Endothelial cell of umbilical vein (primary cell): ENCODE measurements at regions not wholly inside any gene's neighbourhood (a gene's known extent, or its start where the extent isn't known, plus 50 kb on each side); places are given as distances from the start of the nearest gene placed in this dataset.

Experiments
- BruUV-seq: library from RNA; stranded (reverse); fragments of 400-500 nt; replicated peaks from 2 replicates; lab custom pipeline; 2021; lab: Mats Ljungman, UMichigan
- CTCF ChIA-PET: fragments of 300-600, 350-600 bp; sonication (Branson Sonifier 250); formaldehyde crosslinking; loops from one replicate; lab custom pipeline; 2021; ENCODE audit warnings: antibody characterized with exemption, inconsistent platforms; lab: Charles Lee
- POLR2A ChIA-PET: fragments of 300-600, 350-600 bp; sonication (Branson Sonifier 250); formaldehyde crosslinking; loops from one replicate; lab custom pipeline; 2021; ENCODE audit warnings: antibody characterized with exemption, inconsistent platforms; lab: Charles Lee
- DNase-seq: peaks from one replicate; pipeline ENCODE4 v3.0.0-alpha.2; 2011; ENCODE audit warnings: low read depth, low spot score
- FAIRE-seq: peaks from 2 replicates; lab custom pipeline; 2011; peaks lifted over from hg19 to GRCh38; lab: Jason Lieb, UNC
- H2AFZ ChIP-seq: 2 replicates; pipeline ENCODE4 v1.6.0; 2012; ENCODE audit warnings: low read depth, low read length, control low read depth, inconsistent platforms
- H3K27ac ChIP-seq: 2 replicates; pipeline ENCODE4 v1.5.1; 2011; ENCODE audit warnings: low read depth, mild to moderate bottlenecking, control low read depth, low read length, moderate library complexity; ENCODE audit not compliant: insufficient read depth
- H3K27me3 ChIP-seq, 2 experiments: 2 replicates each; pipeline versions ENCODE4 v1.6.0 to v1.6.1; 2011; ENCODE audit warnings: low read length in 2 of 2, mixed read lengths in 1 of 2; ENCODE audit not compliant: control insufficient read depth in 2 of 2, insufficient read depth in 2 of 2
- H3K36me3 ChIP-seq, 2 experiments: 2 replicates in 1 of 2; 3 replicates in 1 of 2; pipeline ENCODE4 v1.5.1; 2011; ENCODE audit warnings: low read length in 2 of 2, mild to moderate bottlenecking in 1 of 2, moderate library complexity in 1 of 2; ENCODE audit not compliant: control insufficient read depth in 2 of 2, insufficient read depth in 2 of 2; ENCODE audit errors: extremely low read depth in 1 of 2
- H3K4me1 ChIP-seq: 3 replicates; pipeline ENCODE4 v1.5.1; 2011; ENCODE audit warnings: mild to moderate bottlenecking, low read length; ENCODE audit not compliant: control insufficient read depth, insufficient read depth; ENCODE audit errors: extremely low read depth
- H3K4me2 ChIP-seq: 2 replicates; pipeline ENCODE4 v1.6.1; 2011; ENCODE audit warnings: low read length, control low read depth, mixed read lengths; ENCODE audit not compliant: insufficient read depth
- H3K4me3 ChIP-seq, 3 experiments: fragments of 200-600 bp in 1 of 3; sonication (generic), shearing (Covaris generic) in 1 of 3; replicated peaks in 1 of 3; 2 replicates each; pipeline ENCODE4 v1.5.1; 2011 to 2016; ENCODE audit warnings: control low read depth in 3 of 3, low read length in 3 of 3, mild to moderate bottlenecking in 2 of 3, inconsistent platforms in 1 of 3, low read depth in 1 of 3, moderate library complexity in 1 of 3; ENCODE audit not compliant: insufficient read depth in 1 of 3
- H3K79me2 ChIP-seq: 2 replicates; pipeline ENCODE4 v1.6.0; 2012; ENCODE audit warnings: low read length, inconsistent platforms; ENCODE audit not compliant: control insufficient read depth, insufficient read depth
- H3K9ac ChIP-seq: replicated peaks from 2 replicates; pipeline ENCODE3; 2011; ENCODE audit warnings: low read length, control low read depth; ENCODE audit not compliant: insufficient read depth; ENCODE audit errors: extremely low read depth
- H3K9me1 ChIP-seq: replicated peaks from 3 replicates; pipeline ENCODE4 v1.6.0; 2011; ENCODE audit warnings: mild to moderate bottlenecking, low read length; ENCODE audit not compliant: control insufficient read depth, insufficient read depth; ENCODE audit errors: extremely low read depth
- H3K9me3 ChIP-seq: replicated peaks from 2 replicates; pipeline ENCODE4 v1.5.1; 2012; ENCODE audit warnings: low read length, inconsistent platforms; ENCODE audit not compliant: control insufficient read depth, insufficient read depth
- H4K20me1 ChIP-seq: replicated peaks from 2 replicates; pipeline ENCODE3; 2011; ENCODE audit warnings: mild to moderate bottlenecking, low read length; ENCODE audit not compliant: control insufficient read depth, insufficient read depth; ENCODE audit errors: extremely low read depth
- EZH2 ChIP-seq: IDR thresholded peaks from 2 replicates; pipeline ENCODE4 v1.6.1; 2012; ENCODE audit warnings: borderline replicate concordance, low read depth, mild to moderate bottlenecking, moderate library complexity, low read length, inconsistent platforms; ENCODE audit not compliant: severe bottlenecking
- FOS ChIP-seq: IDR thresholded peaks from 2 replicates; pipeline ENCODE4 v1.6.1; 2011; ENCODE audit warnings: mild to moderate bottlenecking, low read length, moderate library complexity, borderline replicate concordance; ENCODE audit not compliant: insufficient read depth
- GATA2 ChIP-seq: IDR thresholded peaks from 2 replicates; pipeline ENCODE4 v1.7.0; 2011; ENCODE audit warnings: low read depth, mild to moderate bottlenecking, moderate library complexity, mixed read lengths, low read length; ENCODE audit not compliant: insufficient read length, insufficient read depth
- MAX ChIP-seq: IDR thresholded peaks from 2 replicates; pipeline ENCODE4 v1.6.1; 2011; ENCODE audit not compliant: insufficient read depth, insufficient read length
- POLR2A ChIP-seq: IDR thresholded peaks from 2 replicates; pipeline ENCODE4 v1.6.1; 2012; ENCODE audit warnings: low read depth, mild to moderate bottlenecking, control low read depth, low read length
- dilution Hi-C: fragments of 300-500 bp; cut with MboI; formaldehyde crosslinking; loops from one replicate; pipeline ENCODE4 v1.15.0; 2019; ENCODE audit warnings: low sequenced_read_pairs; ENCODE audit not compliant: extremely low pct_ligation_motif_present
- intact Hi-C: fragments of 100-400 bp; cut with micrococcal nuclease; formaldehyde crosslinking; loops from one replicate; pipeline ENCODE4 v1.10.0; 2022
- TF ChIP-seq, protein P1 (sequence below), 2 donors: IDR thresholded peaks; 1 replicate in 1 of 2; 2 replicates in 1 of 2; pipeline ENCODE4 v1.5.1; 2011; ENCODE audit warnings: low read length in 2 of 2, mild to moderate bottlenecking in 2 of 2, moderate library complexity in 2 of 2, control low read depth in 1 of 2, inconsistent platforms in 1 of 2, low read depth in 1 of 2; ENCODE audit not compliant: insufficient read depth in 1 of 2; ENCODE audit errors: extremely low read depth in 1 of 2

DNA sequence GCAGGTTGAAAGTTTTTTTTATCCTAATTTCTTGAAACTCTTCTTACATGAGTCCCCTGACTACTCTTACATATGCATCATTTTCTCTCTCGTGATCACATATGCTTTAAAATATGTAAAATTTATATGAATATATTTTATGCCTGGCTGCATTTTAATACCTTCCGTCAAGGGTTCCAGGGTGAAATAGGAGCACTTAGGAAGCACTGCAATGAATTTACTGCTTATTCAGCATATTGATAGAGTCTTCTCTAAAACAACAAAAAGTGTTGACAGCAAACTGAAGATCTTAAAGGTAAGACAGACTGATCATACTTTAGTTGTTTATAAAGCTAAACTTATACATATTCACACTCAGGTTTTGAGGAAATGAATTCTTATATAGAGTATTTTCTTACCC, 1191.6 kb upstream of the CRIM1 start:
- ChIA-PET CTCF (no interaction called here), POLR2A (no interaction called here)
- Histone ChIP-seq H3K4me1 (no peaks in the 10 kb centered on the region), H3K9me1 (no peaks in the 10 kb centered on the region), H3K9ac (no peak overlapping the region), H2AFZ (no peak overlapping the region), H3K36me3 (no peaks in the 10 kb centered on the region), H4K20me1 (no peaks in the 10 kb centered on the region), H3K79me2 (no peaks in the 10 kb centered on the region), H3K9me3 (no peaks in the 10 kb centered on the region), H3K4me3 (no peak overlapping the region), H3K27me3 (no peaks in the 10 kb centered on the region), H3K27ac (no peak overlapping the region), H3K4me2 (no peak overlapping the region)
- BruUV-seq = no TSS peak
- intact Hi-C loops (no loop called here), dilution Hi-C loops (no loop called here)
- DNase-seq = no peak
- no peak for FAIRE-seq
- TF ChIP-seq EZH2 (no peak), MAX (no peak)
- TF ChIP-seq, protein P1, sequence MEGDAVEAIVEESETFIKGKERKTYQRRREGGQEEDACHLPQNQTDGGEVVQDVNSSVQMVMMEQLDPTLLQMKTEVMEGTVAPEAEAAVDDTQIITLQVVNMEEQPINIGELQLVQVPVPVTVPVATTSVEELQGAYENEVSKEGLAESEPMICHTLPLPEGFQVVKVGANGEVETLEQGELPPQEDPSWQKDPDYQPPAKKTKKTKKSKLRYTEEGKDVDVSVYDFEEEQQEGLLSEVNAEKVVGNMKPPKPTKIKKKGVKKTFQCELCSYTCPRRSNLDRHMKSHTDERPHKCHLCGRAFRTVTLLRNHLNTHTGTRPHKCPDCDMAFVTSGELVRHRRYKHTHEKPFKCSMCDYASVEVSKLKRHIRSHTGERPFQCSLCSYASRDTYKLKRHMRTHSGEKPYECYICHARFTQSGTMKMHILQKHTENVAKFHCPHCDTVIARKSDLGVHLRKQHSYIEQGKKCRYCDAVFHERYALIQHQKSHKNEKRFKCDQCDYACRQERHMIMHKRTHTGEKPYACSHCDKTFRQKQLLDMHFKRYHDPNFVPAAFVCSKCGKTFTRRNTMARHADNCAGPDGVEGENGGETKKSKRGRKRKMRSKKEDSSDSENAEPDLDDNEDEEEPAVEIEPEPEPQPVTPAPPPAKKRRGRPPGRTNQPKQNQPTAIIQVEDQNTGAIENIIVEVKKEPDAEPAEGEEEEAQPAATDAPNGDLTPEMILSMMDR (IDR thresholded peaks at IDR 0.05; ENCODE audit: extremely low read depth in 1 of 2, insufficient read depth in 1 of 2, low read depth in 1 of 2, low read length in 2 of 2) = no peak

DNA sequence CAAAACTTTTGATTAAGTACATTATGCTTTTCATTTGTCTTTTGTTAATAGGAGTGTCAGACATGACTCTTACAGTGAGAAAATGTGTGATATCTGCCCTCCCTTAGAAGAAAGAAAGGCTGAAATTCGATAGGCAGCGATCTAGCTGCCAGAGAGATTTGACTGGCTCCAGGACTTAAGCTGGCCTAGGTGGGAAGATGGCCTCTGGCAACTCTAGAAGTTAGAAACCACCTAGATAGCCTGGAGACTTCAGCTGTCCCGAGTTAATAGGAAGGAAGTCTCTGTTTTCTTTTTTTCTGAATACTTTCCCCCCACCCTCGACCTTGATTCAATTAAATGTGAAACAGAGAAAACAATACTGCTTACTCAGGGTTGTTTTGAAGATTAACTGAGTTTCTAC, 1194.7 kb upstream of the CRIM1 start:
- H3K4me1 ChIP-seq = no peaks in the 10 kb centered on the region
- no peaks in the 10 kb centered on the region for H4K20me1 ChIP-seq
- no peaks in the 10 kb centered on the region for H3K79me2 ChIP-seq
- H3K9me1 ChIP-seq = no peaks in the 10 kb centered on the region
- DNase-seq (no peak), FAIRE-seq (no peak)
- no TSS peak for BruUV-seq
- no peak overlapping the region for H2AFZ ChIP-seq
- H3K36me3 ChIP-seq = no peaks in the 10 kb centered on the region
- intact Hi-C loops = no loop called here
- H3K9me3 ChIP-seq = no peaks in the 10 kb centered on the region
- ChIA-PET POLR2A (no interaction called here), CTCF (interaction anchor here (0.5 kb wide), 1 partner anchor 1535 kb away, joined by 3 read pairs; no protein-coding TSS in a partner anchor)
- no peak overlapping the region for H3K27ac ChIP-seq
- H3K9ac ChIP-seq = no peak overlapping the region
- no peak overlapping the region for H3K4me3 ChIP-seq
- dilution Hi-C loops = no loop called here
- H3K27me3 ChIP-seq = no peaks in the 10 kb centered on the region
- TF ChIP-seq POLR2A (no peak), EZH2 (no peak), GATA2 (no peak), FOS (no peak)
- TF ChIP-seq, protein P1 (IDR thresholded peaks at IDR 0.05; ENCODE audit: extremely low read depth in 1 of 2, insufficient read depth in 1 of 2, low read depth in 1 of 2, low read length in 2 of 2) = no peak
- no peak overlapping the region for H3K4me2 ChIP-seq
